ENCODE measurements at regions not wholly inside any gene's neighbourhood (a gene's known extent, or its start where the extent isn't known, plus 50 kb on each side); places are given as distances from the start of the nearest gene placed in this dataset.

DNA sequence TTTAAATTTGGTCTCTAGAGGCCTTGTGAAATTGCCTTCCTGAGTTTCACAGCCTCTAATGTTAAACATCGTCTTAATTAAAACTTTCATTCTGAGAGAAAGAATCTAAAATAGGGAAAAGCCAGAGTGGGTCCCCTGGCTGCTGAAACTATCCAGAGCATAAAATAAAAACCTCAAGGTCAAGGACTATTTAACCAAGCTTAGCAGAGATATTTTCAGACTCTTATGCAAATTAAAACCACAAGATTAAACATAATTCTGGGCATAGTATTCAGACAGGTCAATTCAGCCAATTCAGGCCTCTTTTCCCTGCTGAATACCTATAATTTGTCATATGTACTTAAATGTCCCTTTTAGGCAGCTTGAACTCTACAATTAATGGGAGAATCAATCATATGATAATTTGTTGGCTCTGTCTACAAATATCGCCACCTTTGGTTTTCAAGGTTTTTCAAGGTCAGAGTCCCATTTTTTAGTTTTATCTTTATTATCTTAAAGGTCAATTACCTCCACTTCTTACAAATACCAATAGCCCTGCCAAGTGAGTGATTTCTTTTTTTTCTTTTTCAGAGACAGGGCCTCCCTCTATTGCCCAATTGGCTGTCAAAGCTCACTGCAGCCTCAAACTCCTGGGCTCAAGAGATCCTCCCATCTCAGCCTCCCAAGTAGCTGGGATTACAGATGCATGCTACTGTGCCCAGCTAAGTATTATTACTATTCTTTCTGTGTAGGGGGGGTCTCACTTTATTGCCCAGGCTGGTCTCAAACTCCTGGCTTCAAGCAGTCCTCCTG is 257.1 kb downstream of the PHLDA1 start:
- H3K27me3 ChIP-seq = no peaks in the 10 kb centered on the region
- H3K27ac ChIP-seq = no peak overlapping the region
- DNase-seq = no peak
- H3K4me3 ChIP-seq = no peak overlapping the region
- H3K9me3 ChIP-seq (replicated peaks) = no peaks in the 10 kb centered on the region
- peaks cover 6% of the 10 kb centered on the region for H3K4me1 ChIP-seq
- H3K36me3 ChIP-seq = no peaks in the 10 kb centered on the region

DNA sequence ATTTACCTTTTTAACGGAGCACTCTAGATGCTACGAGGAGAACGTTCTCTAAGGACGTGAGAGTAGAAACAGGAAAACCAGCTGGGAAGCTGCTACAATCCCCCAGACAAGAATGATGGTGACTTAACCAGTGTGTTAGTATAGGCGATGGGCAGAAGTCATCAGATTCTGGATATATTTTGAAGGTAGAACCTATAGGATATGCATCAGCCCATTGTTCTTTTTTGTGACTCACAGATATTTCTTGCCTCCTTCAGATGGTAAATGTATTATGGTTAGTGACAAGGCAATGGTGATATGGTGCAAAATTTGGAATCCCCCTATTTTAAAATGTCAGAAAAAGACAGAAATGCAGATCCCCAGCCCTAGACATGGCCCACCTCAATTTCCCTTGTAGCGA is 258.2 kb downstream of the PHLDA1 start:
- Histone ChIP-seq H3K4me3 (no peak overlapping the region), H3K36me3 (no peaks in the 10 kb centered on the region), H3K9me3 (replicated peaks) (no peaks in the 10 kb centered on the region), H3K27me3 (no peaks in the 10 kb centered on the region), H3K4me1 (no peaks in the 10 kb centered on the region; the same call in 1 of the 2 replicates), H3K27ac (no peak overlapping the region)
- DNase-seq = no peak

DNA sequence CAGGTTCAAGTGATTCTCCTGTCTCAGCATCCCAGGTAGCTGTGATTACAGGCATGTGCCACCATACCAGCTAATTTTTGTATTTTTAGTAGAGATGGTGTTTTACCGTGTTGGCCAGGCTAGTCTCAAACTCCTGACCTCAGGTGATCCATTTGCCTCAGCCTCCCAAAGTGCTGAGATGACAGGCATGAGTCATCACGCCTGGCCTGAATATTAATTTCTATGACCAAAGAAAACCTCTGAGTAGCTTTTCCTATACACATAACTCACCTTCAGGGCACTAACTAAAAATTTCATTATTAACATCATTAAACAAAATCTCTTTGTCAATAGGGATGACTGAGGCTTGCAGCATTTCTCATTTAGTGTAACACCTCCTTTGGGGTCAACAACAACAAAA is 259.6 kb upstream of the KRR1 start:
- Histone ChIP-seq H3K27me3 (no peaks in the 10 kb centered on the region), H3K36me3 (no peaks in the 10 kb centered on the region), H3K27ac (no peak overlapping the region), H3K4me1 (peaks cover 18% of the 10 kb centered on the region), H3K9me3 (replicated peaks) (no peaks in the 10 kb centered on the region), H3K4me3 (no peak overlapping the region)
- no peak for DNase-seq

DNA sequence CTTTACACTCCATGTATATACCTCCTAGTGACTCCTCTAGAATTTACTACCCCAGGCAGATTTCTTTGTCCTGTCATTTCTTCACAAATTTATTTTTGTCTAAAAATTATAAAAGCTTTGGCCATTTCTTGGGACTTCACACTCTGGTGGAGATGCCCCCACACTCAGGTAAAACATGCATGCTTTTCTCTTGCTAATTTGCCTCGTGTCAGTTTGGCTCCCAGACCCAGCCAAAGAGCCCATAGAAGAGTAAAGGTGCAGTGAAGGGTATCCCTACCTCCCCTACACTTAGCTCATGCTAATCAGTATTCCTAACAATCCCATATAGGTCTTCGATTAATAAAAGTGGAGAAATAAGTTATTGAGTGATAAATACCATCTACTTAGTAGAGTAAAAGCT is 256.5 kb upstream of the KRR1 start:
- no peaks in the 10 kb centered on the region for H3K9me3 ChIP-seq (replicated peaks)
- no peak for DNase-seq
- no peak overlapping the region for H3K27ac ChIP-seq
- H3K27me3 ChIP-seq = no peaks in the 10 kb centered on the region
- no peaks in the 10 kb centered on the region for H3K36me3 ChIP-seq
- no peak overlapping the region for H3K4me3 ChIP-seq
- H3K4me1 ChIP-seq = peaks cover 22% of the 10 kb centered on the region

DNA sequence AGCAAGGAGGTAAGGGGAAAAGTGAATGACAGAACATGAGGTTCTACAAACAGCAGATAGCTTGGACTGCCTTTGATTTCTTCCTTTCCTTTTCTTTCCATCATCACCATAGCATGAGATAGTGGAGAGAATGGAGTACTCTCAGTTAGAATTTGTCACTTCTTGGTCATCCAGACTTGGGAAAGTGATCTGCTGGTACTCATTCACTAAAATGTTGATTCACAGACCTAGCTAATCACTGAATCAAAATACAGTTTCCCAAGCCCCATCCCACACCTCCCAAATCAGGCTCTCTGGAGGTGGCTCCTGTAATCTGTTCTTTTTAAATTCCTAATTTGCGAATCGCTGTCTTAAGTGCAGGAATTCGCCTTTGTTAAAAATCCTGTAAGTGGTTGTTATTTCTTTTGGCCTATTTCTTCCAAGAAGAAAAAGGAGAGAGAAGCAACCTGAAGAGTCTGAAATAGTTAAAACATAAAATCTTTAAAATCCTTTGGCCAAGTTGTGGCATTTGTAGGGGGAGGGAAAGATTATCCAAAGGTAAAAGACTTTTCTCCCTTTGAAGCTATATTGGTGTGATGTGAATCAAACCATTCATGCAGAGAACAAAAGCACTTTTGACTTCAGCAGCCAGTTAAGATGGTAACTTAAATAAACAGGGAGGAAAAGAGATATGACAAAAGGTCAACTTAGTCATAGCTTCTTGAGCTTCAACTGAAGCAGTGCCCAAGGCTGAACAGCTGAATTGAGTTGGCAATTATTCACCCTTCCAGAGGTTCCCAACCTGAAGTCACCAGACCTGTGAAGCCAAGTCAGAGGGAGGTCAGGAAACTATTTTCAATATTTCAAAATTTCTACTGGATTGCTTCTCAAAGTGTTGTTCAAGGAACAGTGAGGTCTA is 255.1 kb upstream of the KRR1 start:
- Histone ChIP-seq H3K27ac (peak overlapping the region; percentile 14), H3K4me1 (peaks cover 22% of the 10 kb centered on the region), H3K9me3 (replicated peaks) (no peaks in the 10 kb centered on the region), H3K4me3 (no peak overlapping the region), H3K27me3 (no peaks in the 10 kb centered on the region), H3K36me3 (no peaks in the 10 kb centered on the region)
- peak; percentile 55 to 83 for DNase-seq

DNA sequence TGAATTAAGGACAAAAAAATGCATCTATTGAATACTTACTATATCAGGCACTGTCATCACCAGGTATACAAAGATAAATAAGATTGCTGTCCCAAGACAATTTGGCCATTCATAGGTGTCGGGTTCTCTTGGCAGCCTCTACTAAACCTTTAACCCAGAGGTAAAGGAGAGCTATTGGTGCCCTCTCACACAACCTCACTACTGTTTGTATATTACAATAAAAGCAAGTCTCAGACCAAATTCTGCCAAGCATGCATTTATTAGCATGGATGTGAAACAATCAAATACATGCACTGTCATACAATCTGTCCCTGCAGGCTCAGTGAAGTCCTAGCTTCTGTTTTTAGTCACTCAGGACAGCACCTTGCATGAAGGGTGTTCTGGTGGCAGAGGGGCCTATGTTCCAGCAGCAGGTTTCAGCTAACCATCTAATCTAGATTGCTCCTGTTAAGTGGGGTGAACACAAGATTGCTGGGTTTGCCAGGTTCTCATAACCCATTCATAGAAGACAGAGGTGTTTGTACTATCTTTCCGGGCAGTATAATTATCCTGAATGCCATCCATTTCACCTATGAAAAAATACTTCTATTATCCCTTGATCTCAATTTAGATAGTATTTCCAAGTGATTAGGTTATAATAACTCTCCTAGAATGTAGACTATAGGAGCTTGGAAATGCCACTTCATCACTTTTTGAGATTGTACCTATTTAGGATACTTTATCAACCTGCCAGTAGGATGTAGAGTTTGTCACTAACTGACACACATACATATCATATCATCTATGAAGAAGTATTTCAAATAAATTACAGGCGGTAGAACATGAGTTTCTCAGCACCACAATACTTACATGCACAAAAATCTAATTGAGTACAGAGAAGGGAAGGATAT is 254.0 kb upstream of the KRR1 start:
- H3K27ac ChIP-seq = no peak overlapping the region; the same call in 1 of the 2 replicates
- H3K36me3 ChIP-seq = no peaks in the 10 kb centered on the region
- no peak overlapping the region for H3K4me3 ChIP-seq
- H3K9me3 ChIP-seq (replicated peaks) = no peaks in the 10 kb centered on the region
- no peaks in the 10 kb centered on the region for H3K27me3 ChIP-seq
- DNase-seq = no peak
- H3K4me1 ChIP-seq = peaks cover 22% of the 10 kb centered on the region

DNA sequence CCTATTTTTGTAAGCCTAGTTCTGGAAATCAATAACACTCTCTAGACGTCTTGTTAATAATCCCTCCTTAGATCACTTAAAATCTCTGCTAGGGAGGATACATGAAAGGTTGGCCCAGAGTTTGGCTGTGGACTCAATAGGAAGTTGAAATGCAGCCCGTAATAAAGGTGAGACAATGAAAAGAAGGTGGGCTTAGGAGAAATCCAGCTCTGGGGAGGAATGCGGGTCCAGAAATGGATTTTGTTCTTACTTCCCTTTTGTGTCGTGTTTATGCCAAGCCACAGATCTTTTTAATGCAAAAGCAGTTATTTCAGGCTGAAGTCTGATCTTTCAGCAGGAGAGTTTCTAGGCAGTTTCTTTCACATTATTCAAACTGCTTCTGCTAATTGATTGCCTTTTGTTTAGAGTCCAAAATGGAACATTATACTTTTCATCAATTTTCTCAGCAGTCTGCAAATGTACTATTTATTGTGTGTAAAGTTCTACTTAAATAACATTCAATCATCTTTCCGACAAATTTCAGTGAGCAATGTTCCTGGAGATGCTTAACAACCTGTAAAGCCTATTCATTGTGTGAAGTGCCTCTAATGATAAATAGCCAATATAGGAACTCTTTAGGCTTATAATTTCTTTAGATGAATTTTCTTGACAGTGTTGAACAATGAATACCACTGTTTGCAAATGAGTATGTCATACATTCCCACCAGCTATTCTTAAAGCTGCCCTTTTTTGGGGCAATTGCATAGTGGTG is 252.9 kb upstream of the KRR1 start:
- Histone ChIP-seq H3K27me3 (no peaks in the 10 kb centered on the region), H3K9me3 (replicated peaks) (no peaks in the 10 kb centered on the region), H3K4me3 (no peak overlapping the region), H3K4me1 (peaks cover 22% of the 10 kb centered on the region), H3K36me3 (no peaks in the 10 kb centered on the region), H3K27ac (no peak overlapping the region)
- DNase-seq = no peak

DNA sequence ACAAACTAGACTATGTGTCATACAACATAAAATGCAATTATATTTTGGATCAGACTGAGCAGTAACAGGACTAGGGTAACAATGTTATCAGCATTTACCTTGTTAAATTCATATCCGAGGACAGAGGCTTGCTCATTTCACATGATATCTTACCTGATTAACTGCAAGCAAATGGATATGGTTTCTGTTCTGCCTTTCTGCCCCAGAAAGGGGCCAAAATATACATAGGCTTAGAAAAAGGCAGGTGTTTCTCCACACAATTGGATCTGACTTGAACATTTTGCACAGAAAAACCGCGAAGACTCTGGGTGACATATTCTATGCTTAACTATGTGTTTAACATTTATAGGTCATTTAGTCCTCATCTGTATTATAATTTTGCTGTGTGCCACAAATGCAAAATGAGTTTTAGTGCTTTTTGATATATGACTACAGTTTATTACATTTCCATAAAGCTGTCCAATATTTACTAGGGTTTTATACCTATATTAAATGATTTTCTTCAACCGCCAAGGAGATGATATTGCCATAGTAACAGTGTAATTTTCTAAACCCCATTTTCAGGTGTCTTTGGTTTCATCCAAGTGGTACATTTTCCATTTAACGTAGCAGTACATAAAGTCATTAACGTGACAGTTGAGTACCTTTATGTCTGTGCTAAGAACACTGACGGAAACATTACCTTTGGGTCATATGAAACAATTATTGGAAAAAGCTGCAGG is 249.3 kb upstream of the KRR1 start:
- no peak overlapping the region for H3K27ac ChIP-seq
- H3K4me3 ChIP-seq = no peak overlapping the region
- H3K27me3 ChIP-seq = no peaks in the 10 kb centered on the region
- H3K36me3 ChIP-seq = no peaks in the 10 kb centered on the region
- H3K9me3 ChIP-seq (replicated peaks) = no peaks in the 10 kb centered on the region
- peaks cover under 1% of the 10 kb centered on the region for H3K4me1 ChIP-seq
- no peak for DNase-seq

DNA sequence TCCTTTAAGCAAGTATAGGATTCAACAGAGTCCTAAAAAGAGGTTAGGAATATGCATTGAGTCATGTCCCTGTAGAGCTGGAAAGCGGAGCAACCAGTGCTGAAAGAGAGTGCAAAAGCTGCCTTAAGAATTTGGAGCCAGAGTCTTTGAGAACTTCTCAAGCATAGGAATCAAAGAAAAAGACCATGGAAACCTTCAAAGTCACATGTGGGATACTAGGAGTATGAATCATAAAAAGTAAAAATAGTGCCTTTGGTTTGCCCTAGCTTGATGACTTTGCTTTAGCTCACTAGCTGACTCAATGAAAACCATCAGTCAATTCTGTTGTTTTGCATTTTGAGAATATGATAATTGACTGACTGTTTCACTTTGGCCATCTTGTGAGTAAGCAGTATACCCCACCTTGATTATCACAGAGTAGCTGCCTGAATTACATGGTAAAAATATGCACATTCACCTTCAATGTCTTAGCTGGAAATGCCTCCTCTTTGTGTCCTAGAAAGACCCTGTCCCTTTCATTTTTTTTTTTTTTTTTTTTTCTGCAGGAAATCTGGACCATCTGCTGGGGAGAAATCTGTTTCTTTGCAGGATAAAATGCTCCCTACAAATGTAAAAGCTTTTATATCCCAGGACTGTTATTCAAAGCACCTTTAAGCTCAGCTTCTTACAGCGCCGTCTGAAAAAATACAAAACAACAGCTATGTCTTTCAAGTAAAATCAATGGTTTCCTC is 248.6 kb upstream of the KRR1 start:
- H3K4me3 ChIP-seq = no peak overlapping the region
- no peaks in the 10 kb centered on the region for H3K36me3 ChIP-seq
- no peaks in the 10 kb centered on the region for H3K9me3 ChIP-seq (replicated peaks)
- H3K27me3 ChIP-seq = no peaks in the 10 kb centered on the region
- no peak overlapping the region for H3K27ac ChIP-seq
- no peak for DNase-seq
- no peaks in the 10 kb centered on the region; the same call in 1 of the 2 replicates for H3K4me1 ChIP-seq

DNA sequence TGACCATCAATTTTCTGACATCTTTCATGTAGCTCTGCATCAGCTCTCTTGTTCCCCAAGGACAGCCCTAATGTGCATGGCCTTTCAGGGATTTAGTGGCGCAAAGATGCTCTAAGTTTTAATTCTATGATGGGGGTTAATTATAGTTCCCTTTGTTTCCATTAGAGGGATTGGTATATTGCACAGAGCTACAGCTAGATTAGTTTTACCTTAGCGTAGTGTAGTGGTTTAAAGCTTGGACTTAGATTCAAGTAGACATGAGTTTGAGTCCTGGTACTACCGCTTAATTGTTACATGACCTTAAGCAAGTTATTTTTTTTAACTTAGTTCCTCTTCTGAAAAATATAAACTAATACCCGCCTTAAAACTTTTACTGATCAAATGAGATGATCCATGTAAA is 247.8 kb upstream of the KRR1 start:
- H3K36me3 ChIP-seq = no peaks in the 10 kb centered on the region
- no peak for DNase-seq
- H3K4me1 ChIP-seq = no peaks in the 10 kb centered on the region; the same call in 1 of the 2 replicates
- H3K4me3 ChIP-seq = no peak overlapping the region
- no peaks in the 10 kb centered on the region for H3K9me3 ChIP-seq (replicated peaks)
- H3K27me3 ChIP-seq = no peaks in the 10 kb centered on the region
- no peak overlapping the region for H3K27ac ChIP-seq

DNA sequence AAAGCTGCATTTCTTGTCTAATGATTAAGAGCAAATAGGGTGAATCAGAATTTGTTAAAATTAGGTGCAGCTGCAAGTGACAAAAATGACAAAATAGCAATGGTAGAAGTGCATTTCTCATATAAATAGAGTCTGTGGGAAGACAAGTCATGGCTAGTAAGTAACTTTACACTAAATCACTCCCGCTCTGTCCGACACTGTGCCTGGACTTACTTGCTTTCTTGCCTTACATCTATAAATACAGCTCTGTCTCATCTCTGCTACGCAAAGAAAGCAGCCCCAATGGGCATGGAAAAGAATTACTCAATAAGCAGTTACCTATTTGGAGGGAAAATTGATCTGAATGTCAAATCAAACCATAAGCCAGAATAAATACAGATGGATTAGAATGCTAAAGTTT is 245.4 kb upstream of the KRR1 start:
- DNase-seq = no peak
- Histone ChIP-seq H3K27me3 (no peaks in the 10 kb centered on the region), H3K4me1 (no peaks in the 10 kb centered on the region; the same call in 1 of the 2 replicates), H3K36me3 (no peaks in the 10 kb centered on the region), H3K27ac (no peak overlapping the region), H3K9me3 (replicated peaks) (no peaks in the 10 kb centered on the region), H3K4me3 (no peak overlapping the region)

DNA sequence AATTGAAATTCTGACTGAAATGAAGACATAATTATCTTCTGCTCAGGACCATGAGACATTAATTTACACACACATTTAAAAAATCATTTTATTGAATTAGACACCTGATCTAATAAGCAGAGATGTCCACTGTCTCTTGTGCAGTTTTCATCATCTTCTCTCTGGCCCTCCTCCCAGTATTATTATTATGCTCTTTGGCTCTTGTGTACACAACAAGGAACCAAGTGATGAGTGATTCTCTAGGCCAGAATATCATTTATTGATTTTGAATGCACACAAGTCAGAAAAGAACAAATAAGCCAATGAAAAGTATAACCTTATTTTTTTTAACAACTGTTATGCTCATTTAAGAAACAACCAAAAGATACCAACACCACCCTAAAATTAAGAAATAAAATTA is 244.7 kb upstream of the KRR1 start:
- H3K4me3 ChIP-seq = no peak overlapping the region
- H3K27ac ChIP-seq = no peak overlapping the region
- H3K36me3 ChIP-seq = no peaks in the 10 kb centered on the region
- no peak for DNase-seq
- H3K27me3 ChIP-seq = no peaks in the 10 kb centered on the region
- H3K4me1 ChIP-seq = no peaks in the 10 kb centered on the region; the same call in 1 of the 2 replicates
- no peaks in the 10 kb centered on the region for H3K9me3 ChIP-seq (replicated peaks)

DNA sequence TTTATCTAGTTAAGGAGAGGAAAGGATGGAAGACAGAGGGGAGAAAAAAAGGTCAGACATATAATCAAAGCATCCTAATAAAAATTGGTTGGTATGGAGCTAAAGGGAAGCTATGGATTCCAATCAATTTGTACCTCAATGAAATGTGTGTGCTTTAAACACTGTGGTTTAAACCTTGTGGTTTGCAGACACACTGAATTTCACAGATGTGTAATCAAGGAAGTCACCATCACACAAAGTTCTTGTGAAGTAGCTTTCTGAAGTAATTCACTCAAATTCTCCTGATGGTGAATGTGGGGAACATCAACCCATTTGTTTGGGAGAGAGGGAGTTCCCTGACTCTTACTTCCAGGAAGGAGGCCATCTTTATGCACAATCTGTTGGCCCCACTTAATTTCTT is 243.3 kb upstream of the KRR1 start:
- no peak for DNase-seq
- Histone ChIP-seq H3K4me3 (no peak overlapping the region), H3K4me1 (no peaks in the 10 kb centered on the region), H3K9me3 (replicated peaks) (no peaks in the 10 kb centered on the region), H3K27ac (no peak overlapping the region), H3K36me3 (no peaks in the 10 kb centered on the region), H3K27me3 (no peaks in the 10 kb centered on the region)

All from SJCRH30 (cell line).